Neutrophil (primary cell): ENCODE measurements at regions not wholly inside any gene's neighbourhood (a gene's known extent, or its start where the extent isn't known, plus 50 kb on each side); places are given as distances from the start of the nearest gene placed in this dataset.

Experiments used
- H3K27ac ChIP-seq: fragments of 200-600 bp; sonication (generic); 2 replicates; pipeline ENCODE4 v1.5.1; 2016; ENCODE audit warnings: mild to moderate bottlenecking, moderate library complexity
- H3K27me3 ChIP-seq: fragments of 200-600 bp; sonication (generic); 2 replicates; pipeline ENCODE4 v1.6.0; 2016; ENCODE audit warnings: mild to moderate bottlenecking
- H3K36me3 ChIP-seq: fragments of 200-600 bp; sonication (generic); 2 replicates; pipeline ENCODE4 v1.5.1; 2017
- H3K4me1 ChIP-seq, 2 experiments: fragments of 200-600 bp in 1 of 2; sonication (generic) in 1 of 2; 1 replicate in 1 of 2; 2 replicates in 1 of 2; pipeline versions ENCODE4 v1.5.1 to v1.6.1; 2013 to 2016; ENCODE audit warnings: low read depth in 1 of 2, low read length in 1 of 2, mild to moderate bottlenecking in 1 of 2, moderate library complexity in 1 of 2; ENCODE audit not compliant: control insufficient read depth in 1 of 2, insufficient read depth in 1 of 2
- H3K4me3 ChIP-seq, 2 experiments: fragments of 200-600 bp in 1 of 2; sonication (generic) in 1 of 2; 1 replicate in 1 of 2; 2 replicates in 1 of 2; pipeline ENCODE4 v1.5.1; 2013 to 2016; ENCODE audit warnings: low read depth in 1 of 2, low read length in 1 of 2, mild to moderate bottlenecking in 1 of 2, moderate library complexity in 1 of 2
- H3K9me3 ChIP-seq: fragments of 200-600 bp; sonication (generic); 2 replicates; pipeline ENCODE4 v1.5.1; 2016
- CTCF ChIP-seq: fragments of 200-600 bp; sonication (generic); IDR thresholded peaks from 2 replicates; pipeline ENCODE4 v1.5.1; 2016; ENCODE audit warnings: antibody characterized with exemption

GRCh38 chr11:128214263-128214662, 373.1 kb downstream of the ETS1 start:
- TF ChIP-seq CTCF, result no peak
- no peaks in the 10 kb centered on the region for H3K4me1 ChIP-seq
- peaks cover 6% of the 10 kb centered on the region for H3K27me3 ChIP-seq
- no peak overlapping the region for H3K4me3 ChIP-seq
- H3K36me3 ChIP-seq, result no peaks in the 10 kb centered on the region
- H3K27ac ChIP-seq, result no peak overlapping the region
- H3K9me3 ChIP-seq, result no peaks in the 10 kb centered on the region

GRCh38 chr11:128213461-128213860, 373.9 kb downstream of the ETS1 start:
- H3K27ac ChIP-seq, result no peak overlapping the region
- H3K4me3 ChIP-seq, result no peak overlapping the region
- no peaks in the 10 kb centered on the region for H3K27me3 ChIP-seq
- H3K9me3 ChIP-seq, result no peaks in the 10 kb centered on the region
- no peaks in the 10 kb centered on the region for H3K4me1 ChIP-seq
- TF ChIP-seq CTCF, result no peak
- H3K36me3 ChIP-seq, result no peaks in the 10 kb centered on the region

DNA sequence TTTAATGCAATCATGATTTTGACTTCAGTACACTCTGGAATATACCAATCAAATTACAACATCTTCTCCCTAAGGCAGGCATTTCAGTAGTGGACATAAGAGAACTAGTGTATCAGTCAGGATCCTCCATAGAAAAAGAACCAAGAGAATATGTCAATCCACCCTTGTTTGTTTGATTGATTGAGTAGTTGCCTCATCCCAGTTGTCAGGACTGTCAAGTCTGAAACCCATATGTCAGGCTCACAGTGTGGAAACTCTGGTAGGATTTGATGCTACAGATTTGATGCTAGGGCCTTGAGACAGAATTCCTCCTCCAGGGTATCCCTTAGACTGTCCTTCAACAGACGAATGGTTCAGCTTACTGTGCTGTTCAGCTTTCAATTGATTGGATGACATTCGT, 375.0 kb downstream of the ETS1 start:
- TF ChIP-seq CTCF, result no peak
- Histone ChIP-seq H3K27ac (no peak overlapping the region), H3K27me3 (no peaks in the 10 kb centered on the region)

DNA sequence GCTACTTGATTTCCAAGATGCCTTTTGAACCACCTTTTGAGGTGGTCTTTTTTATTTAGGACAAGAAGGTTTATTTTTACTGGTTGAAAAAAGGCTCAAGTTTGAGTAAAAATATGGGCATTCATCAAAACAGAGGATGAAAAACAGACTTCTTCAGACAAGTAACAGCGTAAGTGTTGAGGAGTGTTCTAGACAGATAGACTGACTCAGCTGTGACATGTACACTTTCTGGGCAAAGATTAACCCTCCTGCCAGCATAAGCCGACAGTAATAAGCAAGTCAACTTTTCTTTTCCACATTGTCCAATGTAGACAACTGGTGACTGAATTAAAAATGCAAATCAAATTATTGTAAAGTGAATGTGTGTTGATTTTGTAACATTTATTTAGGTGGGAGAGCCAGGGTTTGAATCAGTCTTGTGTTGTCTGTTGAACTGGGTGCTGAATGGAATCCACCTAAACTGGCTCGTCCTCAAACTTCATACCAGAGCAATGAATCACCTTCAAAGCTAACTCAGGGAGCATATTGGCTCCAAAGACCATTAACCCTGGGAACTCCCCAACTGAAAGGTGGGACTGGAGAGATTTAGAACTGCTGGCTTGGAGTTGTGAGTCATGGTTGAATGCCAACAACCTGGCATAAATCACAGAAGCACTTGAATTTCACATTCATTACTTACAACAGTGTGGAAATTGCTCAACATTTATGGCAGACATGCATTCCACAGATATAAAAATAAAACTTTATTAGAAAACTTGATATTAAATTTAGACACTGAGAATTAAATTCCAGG, 377.0 kb downstream of the ETS1 start:
- Histone ChIP-seq H3K36me3 (no peaks in the 10 kb centered on the region), H3K4me1 (no peaks in the 10 kb centered on the region), H3K4me3 (no peak overlapping the region), H3K27me3 (no peaks in the 10 kb centered on the region), H3K9me3 (no peaks in the 10 kb centered on the region), H3K27ac (no peak overlapping the region)
- no peak for TF ChIP-seq CTCF

More for the DNA sequence above, 375.0 kb downstream of the ETS1 start:
- Histone ChIP-seq H3K4me3 (no peak overlapping the region), H3K36me3 (no peaks in the 10 kb centered on the region), H3K4me1 (no peaks in the 10 kb centered on the region), H3K9me3 (no peaks in the 10 kb centered on the region)

- no peaks in the 10 kb centered on the region for H3K27me3 ChIP-seq
- H3K4me3 ChIP-seq, result no peak overlapping the region
- no peaks in the 10 kb centered on the region for H3K9me3 ChIP-seq
- no peaks in the 10 kb centered on the region for H3K4me1 ChIP-seq
- no peaks in the 10 kb centered on the region for H3K36me3 ChIP-seq
- no peak overlapping the region for H3K27ac ChIP-seq
- no peak for TF ChIP-seq CTCF
These were observed 378.3 kb downstream of the ETS1 start for GRCh38 chr11:128209138-128209435.
